Fibroblast of the conjunctiva (primary cell): ENCODE measurements at regions not wholly inside any gene's neighbourhood (a gene's known extent, or its start where the extent isn't known, plus 50 kb on each side); places are given as distances from the start of the nearest gene placed in this dataset.

Experiments used
- DNase-seq: peaks from one replicate; pipeline ENCODE4 v3.0.0-alpha.2; 2010; ENCODE audit warnings: low read depth

- no peak for DNase-seq
These were observed 62.7 kb upstream of the MAPRE2 start for GRCh38 chr18:34978533-34978893.

DNA sequence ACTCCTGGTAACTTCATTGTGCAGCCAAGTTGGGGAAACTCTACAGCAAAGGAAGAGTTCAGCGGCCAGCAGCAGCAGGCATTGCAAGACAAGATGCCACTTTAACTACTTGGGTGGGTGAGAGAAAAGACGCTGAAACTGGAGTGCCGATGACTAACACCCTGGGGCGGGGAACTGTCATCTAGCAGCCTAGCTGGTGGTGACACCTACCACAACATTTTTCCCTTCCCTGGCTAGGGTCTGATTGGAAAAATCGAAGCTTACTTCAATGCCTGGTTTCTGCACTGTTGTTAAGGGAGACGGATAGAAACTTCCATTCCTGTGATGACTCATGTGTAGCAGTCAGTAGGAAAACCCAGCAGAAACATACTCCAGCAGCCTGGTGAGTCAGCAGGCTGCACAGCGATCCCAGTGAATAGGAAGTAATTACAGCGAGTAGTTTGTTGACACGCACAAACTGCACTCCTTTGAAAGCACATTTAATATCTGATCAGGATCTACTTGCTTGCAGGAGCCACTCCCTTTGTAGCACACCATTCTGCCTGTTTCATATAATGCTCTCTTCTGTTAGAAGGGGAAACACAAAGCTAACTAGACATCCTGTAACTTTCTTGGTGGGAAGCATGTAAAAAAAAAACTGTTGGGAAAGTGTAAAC, 62.1 kb upstream of the MAPRE2 start:
- peak; percentile 87 for DNase-seq

DNA sequence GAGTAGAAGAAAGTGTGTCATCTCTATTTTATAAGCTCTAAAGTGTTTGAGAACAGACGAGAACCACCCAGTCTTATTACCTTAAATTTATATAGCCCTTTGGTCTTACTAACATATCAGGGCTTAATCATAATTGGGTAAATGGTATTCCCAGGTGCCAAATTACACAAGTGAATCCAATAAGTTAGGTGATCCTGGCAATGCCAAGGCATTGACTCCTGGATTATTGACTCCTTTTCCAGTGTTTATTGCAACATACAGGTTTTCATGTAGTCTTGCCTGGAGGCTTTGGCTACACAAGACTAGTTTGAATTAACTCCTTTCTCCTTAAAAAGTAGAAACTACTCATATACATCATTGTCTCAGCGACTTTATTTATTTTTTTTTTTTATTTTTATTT, 59.7 kb upstream of the MAPRE2 start:
- no peak for DNase-seq

GRCh38 chr18:34985963-34986362, 55.2 kb upstream of the MAPRE2 start:
- DNase-seq = no peak

DNA sequence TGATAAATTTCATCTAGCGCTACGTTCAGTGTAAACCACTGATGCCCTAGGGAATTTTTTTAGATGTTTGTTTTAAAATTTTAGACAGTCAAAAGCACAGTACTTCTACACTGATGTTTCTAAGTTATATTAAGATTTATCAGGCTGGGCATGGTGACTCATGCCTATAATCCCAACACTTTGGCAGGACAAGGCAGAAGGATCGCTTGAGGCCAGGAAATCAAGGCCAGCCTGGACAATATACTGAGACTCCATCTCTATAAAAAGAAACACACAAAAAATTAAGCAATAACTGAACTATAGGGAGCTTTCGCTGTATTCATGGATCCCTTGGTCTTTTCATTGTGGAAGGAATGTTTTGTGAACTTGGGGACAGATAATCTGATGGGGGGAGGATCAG, 50.6 kb upstream of the MAPRE2 start:
- no peak for DNase-seq

DNA sequence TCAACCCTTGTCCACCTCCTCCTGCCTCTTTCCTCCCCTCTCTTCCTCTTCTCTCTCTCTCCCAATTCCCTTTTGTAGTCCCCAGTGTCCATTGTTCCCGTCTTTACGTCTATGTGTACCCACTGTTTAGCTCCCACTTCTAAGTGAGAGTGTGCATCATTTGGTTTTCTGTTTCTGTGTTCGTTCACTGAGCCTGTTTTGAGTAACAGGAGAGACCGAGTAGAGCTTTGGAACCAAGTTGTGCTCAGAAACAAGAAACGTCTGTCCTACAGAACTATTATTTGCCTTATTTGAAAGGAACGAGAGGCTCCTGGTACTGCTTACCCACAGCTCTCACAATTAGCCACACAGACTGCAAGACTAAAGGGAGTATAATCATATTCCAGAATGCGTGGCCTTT, 50.1 kb upstream of the MAPRE2 start:
- no peak for DNase-seq
